ENCODE measurements at regions not wholly inside any gene's neighbourhood (a gene's known extent, or its start where the extent isn't known, plus 50 kb on each side); places are given as distances from the start of the nearest gene placed in this dataset.

DNA sequence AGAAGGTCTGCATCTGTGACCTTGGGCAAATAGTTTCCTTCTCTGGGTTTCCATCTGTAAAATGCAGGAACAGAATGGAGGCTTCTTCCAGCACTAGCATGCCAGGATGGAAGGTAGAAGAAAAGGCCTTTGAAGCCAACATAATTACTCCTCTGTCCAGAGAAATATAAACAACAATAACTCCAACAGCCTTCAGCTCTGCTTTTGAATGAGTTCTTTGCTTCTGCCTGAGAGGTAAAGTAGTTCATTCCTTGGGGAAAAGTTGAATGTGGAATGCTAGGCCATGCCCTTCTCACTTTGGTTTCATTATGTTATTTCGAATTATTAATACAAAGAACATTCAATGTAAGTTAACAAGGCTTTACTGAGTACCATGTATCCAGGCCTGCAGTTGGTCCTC lies 61.2 kb upstream of the BLID start:
- TF ChIP-seq, protein P1, sequence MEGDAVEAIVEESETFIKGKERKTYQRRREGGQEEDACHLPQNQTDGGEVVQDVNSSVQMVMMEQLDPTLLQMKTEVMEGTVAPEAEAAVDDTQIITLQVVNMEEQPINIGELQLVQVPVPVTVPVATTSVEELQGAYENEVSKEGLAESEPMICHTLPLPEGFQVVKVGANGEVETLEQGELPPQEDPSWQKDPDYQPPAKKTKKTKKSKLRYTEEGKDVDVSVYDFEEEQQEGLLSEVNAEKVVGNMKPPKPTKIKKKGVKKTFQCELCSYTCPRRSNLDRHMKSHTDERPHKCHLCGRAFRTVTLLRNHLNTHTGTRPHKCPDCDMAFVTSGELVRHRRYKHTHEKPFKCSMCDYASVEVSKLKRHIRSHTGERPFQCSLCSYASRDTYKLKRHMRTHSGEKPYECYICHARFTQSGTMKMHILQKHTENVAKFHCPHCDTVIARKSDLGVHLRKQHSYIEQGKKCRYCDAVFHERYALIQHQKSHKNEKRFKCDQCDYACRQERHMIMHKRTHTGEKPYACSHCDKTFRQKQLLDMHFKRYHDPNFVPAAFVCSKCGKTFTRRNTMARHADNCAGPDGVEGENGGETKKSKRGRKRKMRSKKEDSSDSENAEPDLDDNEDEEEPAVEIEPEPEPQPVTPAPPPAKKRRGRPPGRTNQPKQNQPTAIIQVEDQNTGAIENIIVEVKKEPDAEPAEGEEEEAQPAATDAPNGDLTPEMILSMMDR (conservative IDR thresholded peaks at IDR 0.05; ENCODE audit: low read length), result no peak
- TF ChIP-seq EZH2phosphoT487 (IDR thresholded peaks at IDR 0.05; ENCODE audit: borderline replicate concordance), result no peak

All from Loucy (cell line).